ENCODE measurements at regions not wholly inside any gene's neighbourhood (a gene's known extent, or its start where the extent isn't known, plus 50 kb on each side); places are given as distances from the start of the nearest gene placed in this dataset.

DNA sequence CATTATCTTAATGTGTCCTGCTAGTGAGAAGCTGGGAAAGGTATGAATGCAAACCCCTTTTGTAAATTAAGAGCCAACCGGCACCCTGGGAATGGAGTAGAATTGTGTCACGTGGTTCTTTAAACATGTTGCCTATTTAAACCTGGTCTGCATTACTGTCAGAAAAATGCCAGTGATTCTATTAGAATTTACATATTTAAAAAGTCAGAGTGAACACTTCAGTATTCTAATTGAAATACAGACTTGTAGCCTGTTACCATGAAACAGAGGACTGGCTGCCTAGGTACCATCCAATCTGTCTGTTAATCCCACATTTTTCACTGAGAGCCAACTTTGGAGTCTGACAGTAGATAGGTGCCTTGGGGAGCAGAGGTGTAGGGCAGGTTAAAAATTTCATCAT lies 652.3 kb upstream of the ARGLU1 start:
- TF ChIP-seq EZH2phosphoT487 (IDR thresholded peaks at IDR 0.05; ENCODE audit: borderline replicate concordance, low read length) (no peak), EZH2 (IDR thresholded peaks at IDR 0.05; ENCODE audit: low read length, unreplicated experiment) (no peak)
- TF ChIP-seq, protein P1, sequence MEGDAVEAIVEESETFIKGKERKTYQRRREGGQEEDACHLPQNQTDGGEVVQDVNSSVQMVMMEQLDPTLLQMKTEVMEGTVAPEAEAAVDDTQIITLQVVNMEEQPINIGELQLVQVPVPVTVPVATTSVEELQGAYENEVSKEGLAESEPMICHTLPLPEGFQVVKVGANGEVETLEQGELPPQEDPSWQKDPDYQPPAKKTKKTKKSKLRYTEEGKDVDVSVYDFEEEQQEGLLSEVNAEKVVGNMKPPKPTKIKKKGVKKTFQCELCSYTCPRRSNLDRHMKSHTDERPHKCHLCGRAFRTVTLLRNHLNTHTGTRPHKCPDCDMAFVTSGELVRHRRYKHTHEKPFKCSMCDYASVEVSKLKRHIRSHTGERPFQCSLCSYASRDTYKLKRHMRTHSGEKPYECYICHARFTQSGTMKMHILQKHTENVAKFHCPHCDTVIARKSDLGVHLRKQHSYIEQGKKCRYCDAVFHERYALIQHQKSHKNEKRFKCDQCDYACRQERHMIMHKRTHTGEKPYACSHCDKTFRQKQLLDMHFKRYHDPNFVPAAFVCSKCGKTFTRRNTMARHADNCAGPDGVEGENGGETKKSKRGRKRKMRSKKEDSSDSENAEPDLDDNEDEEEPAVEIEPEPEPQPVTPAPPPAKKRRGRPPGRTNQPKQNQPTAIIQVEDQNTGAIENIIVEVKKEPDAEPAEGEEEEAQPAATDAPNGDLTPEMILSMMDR (conservative IDR thresholded peaks at IDR 0.05; ENCODE audit: low read depth, low read length) = no peak

DNA sequence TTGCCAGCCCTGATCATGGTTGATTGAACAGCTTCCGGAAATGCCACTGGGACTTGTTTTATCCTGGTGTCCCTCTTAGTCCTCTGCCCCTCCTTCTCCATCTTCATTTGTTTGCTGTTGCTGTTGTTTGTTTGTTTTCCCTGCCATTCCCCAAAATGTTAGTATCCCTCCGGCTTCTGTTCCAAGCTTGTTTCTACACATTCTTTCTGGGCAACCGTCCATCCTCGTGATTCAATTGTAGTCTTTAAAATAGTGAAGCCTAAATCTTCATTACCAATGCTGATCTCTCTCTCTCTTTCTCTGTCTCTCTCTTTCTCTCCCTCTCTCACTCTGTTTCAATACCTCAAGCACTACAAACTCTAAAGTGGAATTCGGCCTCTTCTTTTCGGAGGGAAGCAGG lies 649.3 kb upstream of the ARGLU1 start:
- H3K79me2 ChIP-seq (ENCODE audit: low read length) = no peaks in the 10 kb centered on the region
- no peak for TF ChIP-seq EZH2 (IDR thresholded peaks at IDR 0.05; ENCODE audit: low read length, unreplicated experiment)
- no peak for TF ChIP-seq EZH2phosphoT487 (IDR thresholded peaks at IDR 0.05; ENCODE audit: borderline replicate concordance, low read length)
- TF ChIP-seq, protein P1 (conservative IDR thresholded peaks at IDR 0.05; ENCODE audit: low read depth, low read length) = no peak
- H3K36me3 ChIP-seq (ENCODE audit: low read depth, low read length) = no peaks in the 10 kb centered on the region
- BruUV-seq (replicated peaks) = no TSS peak
- H3F3A ChIP-seq (ENCODE audit: low read length, unreplicated experiment) = no peaks in the 10 kb centered on the region
- no peak for ATAC-seq
- H4K20me1 ChIP-seq (ENCODE audit: low read length) = no peaks in the 10 kb centered on the region
- intact Hi-C loops (cut with micrococcal nuclease) = no loop called here
- no peaks in the 10 kb centered on the region for H3K27me3 ChIP-seq (ENCODE audit: low read length)
- H3K4me1 ChIP-seq (ENCODE audit: insufficient read depth, low read length) = no peaks in the 10 kb centered on the region
- POLR2A ChIA-PET (ENCODE audit: unreplicated experiment) = no interaction called here
- CTCF ChIA-PET = no interaction called here
- no peak overlapping the region for H3K27ac ChIP-seq (ENCODE audit: low read length)
- H3K9ac ChIP-seq (ENCODE audit: low read length) = no peak overlapping the region
- no peak overlapping the region for H3K4me3 ChIP-seq (ENCODE audit: low read length)
- H3K4me2 ChIP-seq (ENCODE audit: low read length) = no peak overlapping the region
- H2AFZ ChIP-seq (ENCODE audit: low read length) = no peak overlapping the region
- no peak for DNase-seq
- H3K9me2 ChIP-seq (replicated peaks; ENCODE audit: low read length) = no peaks in the 10 kb centered on the region
- no peaks in the 10 kb centered on the region for H3K9me3 ChIP-seq (ENCODE audit: low read length)

More for the DNA sequence above, 652.3 kb upstream of the ARGLU1 start:
- H4K20me1 ChIP-seq (ENCODE audit: low read length) = no peaks in the 10 kb centered on the region
- ChIA-PET POLR2A (ENCODE audit: unreplicated experiment) (no interaction called here), CTCF (no interaction called here)
- H3K9me2 ChIP-seq (replicated peaks; ENCODE audit: low read length) = no peaks in the 10 kb centered on the region
- no peaks in the 10 kb centered on the region for H3K36me3 ChIP-seq (ENCODE audit: low read depth, low read length)
- H3F3A ChIP-seq (ENCODE audit: low read length, unreplicated experiment) = no peaks in the 10 kb centered on the region
- BruUV-seq (replicated peaks) = no TSS peak
- H3K4me1 ChIP-seq (ENCODE audit: insufficient read depth, low read length) = no peaks in the 10 kb centered on the region
- no peak overlapping the region for H3K27ac ChIP-seq (ENCODE audit: low read length)
- H3K9ac ChIP-seq (ENCODE audit: low read length) = no peak overlapping the region
- no peak overlapping the region for H3K4me2 ChIP-seq (ENCODE audit: low read length)
- H3K9me3 ChIP-seq (ENCODE audit: low read length) = no peaks in the 10 kb centered on the region
- H3K4me3 ChIP-seq (ENCODE audit: low read length) = no peak overlapping the region
- DNase-seq (no peak), ATAC-seq (no peak)
- no peaks in the 10 kb centered on the region for H3K27me3 ChIP-seq (ENCODE audit: low read length)
- H2AFZ ChIP-seq (ENCODE audit: low read length) = no peak overlapping the region
- no peaks in the 10 kb centered on the region for H3K79me2 ChIP-seq (ENCODE audit: low read length)
- intact Hi-C loops (cut with micrococcal nuclease) = no loop called here

DNA sequence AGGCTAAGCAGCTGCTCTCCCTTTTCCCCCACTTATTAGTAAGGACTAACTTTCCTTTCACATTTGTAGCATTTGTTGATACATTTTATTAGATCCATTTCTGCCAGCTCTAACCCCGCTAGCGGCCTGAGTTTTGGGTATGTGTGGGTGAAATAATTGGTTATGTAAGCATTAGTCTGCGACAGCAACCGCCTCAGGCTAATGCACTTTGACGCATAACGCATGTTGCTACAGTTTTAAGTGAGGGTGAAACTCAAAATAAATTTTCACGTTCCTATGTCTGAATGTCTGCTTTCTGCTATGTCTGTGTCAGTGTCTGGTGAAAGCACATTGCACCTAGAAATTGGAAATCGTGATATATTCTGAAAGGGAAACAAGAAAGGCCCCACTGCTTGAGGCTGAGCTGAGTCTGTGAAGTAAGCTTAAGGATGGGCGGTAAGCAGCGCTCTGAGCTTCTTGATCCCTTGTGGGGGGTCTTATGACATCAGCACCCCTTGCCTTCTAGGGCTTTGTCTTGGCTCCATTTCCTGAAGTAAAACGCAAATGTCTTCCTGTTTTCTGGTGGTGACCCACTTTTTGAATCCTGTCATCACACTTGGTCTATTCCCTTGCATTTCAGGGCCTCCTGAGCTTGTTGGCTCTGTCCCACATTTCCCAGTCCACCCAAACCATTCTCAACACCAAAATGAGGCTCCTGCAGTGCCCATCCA lies 648.3 kb upstream of the ARGLU1 start:
- ChIA-PET POLR2A (ENCODE audit: unreplicated experiment) (no interaction called here), CTCF (no interaction called here)
- Histone ChIP-seq H3K4me2 (ENCODE audit: low read length) (no peak overlapping the region), H3K79me2 (ENCODE audit: low read length) (no peaks in the 10 kb centered on the region), H3K9ac (ENCODE audit: low read length) (no peak overlapping the region), H3K9me2 (replicated peaks; ENCODE audit: low read length) (no peaks in the 10 kb centered on the region), H2AFZ (ENCODE audit: low read length) (no peak overlapping the region), H3K36me3 (ENCODE audit: low read depth, low read length) (no peaks in the 10 kb centered on the region), H3F3A (ENCODE audit: low read length, unreplicated experiment) (no peaks in the 10 kb centered on the region), H3K4me1 (ENCODE audit: insufficient read depth, low read length) (0 out of 2 replicates have a peak, but pooled peaks cover 4% of the 10 kb centered on the region), H4K20me1 (ENCODE audit: low read length) (no peaks in the 10 kb centered on the region), H3K27ac (ENCODE audit: low read length) (no peak overlapping the region), H3K4me3 (ENCODE audit: low read length) (no peak overlapping the region), H3K27me3 (ENCODE audit: low read length) (no peaks in the 10 kb centered on the region), H3K9me3 (ENCODE audit: low read length) (no peaks in the 10 kb centered on the region)
- no peak for DNase-seq
- ATAC-seq = no peak
- intact Hi-C loops (cut with micrococcal nuclease) = no loop called here
- BruUV-seq (replicated peaks) = no TSS peak
- TF ChIP-seq EZH2 (IDR thresholded peaks at IDR 0.05; ENCODE audit: low read length, unreplicated experiment) (no peak), EZH2phosphoT487 (IDR thresholded peaks at IDR 0.05; ENCODE audit: borderline replicate concordance, low read length) (no peak)
- TF ChIP-seq, protein P1 (conservative IDR thresholded peaks at IDR 0.05; ENCODE audit: low read depth, low read length) = no peak

All from PC-3 (cell line).